Suppressor macrophage treated with lipopolysaccharide for 4 hours (primary cell): ENCODE measurements at regions not wholly inside any gene's neighbourhood (a gene's known extent, or its start where the extent isn't known, plus 50 kb on each side); places are given as distances from the start of the nearest gene placed in this dataset.
A peak's percentile ranks its signal among the peaks of the same experiment; 100 is the strongest.

Source experiments
- DNase-seq: peaks from one replicate; pipeline ENCODE4 v3.0.0-alpha.2; 2020

DNA sequence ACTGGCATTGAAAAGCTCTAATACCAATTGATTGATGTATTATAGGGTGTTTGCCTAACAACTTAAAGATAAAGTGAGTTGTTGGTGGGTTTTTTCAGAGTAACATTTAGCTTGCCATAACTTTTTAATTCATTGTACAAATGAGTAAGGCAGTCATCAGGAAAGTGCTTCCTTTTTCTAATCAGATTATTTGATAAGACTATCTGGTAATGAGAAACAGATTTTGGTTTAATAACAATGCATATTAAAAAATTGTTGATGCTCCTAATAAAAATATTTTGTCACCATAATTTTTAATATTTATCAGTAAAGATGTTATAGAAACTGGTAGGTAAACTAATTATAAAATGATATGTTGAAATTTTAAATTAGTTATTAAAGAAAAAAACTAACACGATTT is 51.3 kb downstream of the BLTP1 start:
- DNase-seq, result no peak

GRCh38 chr4:122205687-122206086 is 53.6 kb downstream of the BLTP1 start:
- no peak for DNase-seq

DNA sequence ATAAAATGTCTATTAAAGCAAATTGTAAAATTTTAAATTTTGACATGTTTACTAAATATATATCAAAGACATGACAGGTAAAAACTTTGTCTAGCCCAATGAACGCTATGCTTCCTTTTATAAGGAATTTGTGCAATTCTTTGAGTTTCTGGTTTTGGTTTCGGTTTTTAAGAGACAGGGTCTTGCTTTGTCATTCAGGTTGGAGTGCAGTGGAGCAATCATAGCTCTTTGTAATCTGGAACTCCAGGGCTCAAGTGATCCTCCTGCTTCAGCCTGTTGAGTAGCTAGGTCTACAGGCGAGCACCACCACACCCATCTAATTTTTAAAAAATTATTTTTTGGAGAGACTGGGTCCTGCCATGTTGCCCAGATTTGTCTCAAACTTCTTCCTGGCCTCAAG is 60.7 kb downstream of the BLTP1 start:
- peak; percentile 45 for DNase-seq

GRCh38 chr4:122218762-122219161 is 66.6 kb downstream of the BLTP1 start:
- peak; percentile 2 for DNase-seq

- DNase-seq, result no peak
These were observed 67.2 kb downstream of the BLTP1 start for GRCh38 chr4:122219356-122219755.

DNA sequence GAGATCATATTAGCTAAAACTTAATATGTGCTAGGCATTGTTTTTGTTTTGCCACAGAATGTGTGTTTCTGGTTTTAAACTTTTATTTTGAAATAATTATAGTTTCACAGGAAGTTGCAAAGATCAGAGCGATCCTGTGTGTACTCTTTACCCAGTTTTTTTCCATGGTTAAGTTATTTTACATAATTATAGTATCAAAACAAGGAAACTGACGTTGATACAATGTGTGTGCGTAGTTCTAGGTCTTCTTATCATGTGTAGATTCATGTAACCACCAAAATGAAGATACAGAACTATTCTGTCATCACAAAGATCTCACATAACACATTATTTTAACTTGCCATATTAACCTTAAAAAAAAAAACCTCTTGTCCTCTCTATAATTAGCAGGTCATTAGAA is 69.2 kb downstream of the BLTP1 start:
- no peak for DNase-seq

DNA sequence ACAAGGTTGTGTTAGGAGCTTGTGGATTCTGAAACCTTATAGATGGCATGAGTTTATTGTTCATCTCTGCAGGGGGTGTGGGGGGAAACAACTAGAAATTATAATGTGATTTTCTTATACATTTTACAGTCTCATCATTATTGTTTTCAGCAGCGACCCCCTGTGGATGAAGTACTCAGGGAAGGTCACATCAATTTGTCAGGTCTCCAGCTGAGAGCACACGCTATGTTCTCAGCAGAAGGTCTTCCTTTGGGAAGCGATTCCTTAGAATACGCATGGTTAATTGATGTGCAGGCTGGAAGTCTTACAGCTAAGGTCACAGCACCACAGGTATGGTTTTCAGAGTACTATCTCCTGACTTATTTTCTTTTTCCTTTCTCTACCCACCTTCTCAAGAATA is 72.2 kb downstream of the BLTP1 start:
- DNase-seq, result no peak

GRCh38 chr4:122227202-122227601 is 75.1 kb downstream of the BLTP1 start:
- no peak for DNase-seq

DNA sequence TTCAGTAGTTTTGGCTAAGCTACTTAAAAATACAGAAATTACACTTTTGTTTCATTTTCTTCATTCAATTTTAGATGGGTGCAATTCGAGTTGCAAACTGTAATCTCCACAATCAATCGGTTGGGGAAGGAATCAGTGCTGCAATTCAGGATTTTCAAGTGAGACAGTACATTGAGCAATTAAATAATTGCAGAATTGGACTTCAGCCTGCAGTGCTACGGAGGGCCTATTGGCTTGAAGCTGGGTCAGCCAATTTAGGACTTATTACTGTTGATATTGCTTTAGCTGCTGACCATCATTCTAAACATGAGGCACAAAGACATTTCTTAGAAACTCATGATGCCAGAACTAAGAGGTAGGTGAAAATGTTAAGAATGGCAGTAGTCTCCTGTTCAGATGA is 77.7 kb downstream of the BLTP1 start:
- DNase-seq, result no peak

GRCh38 chr4:122232633-122233032 is 80.5 kb downstream of the BLTP1 start:
- DNase-seq, result no peak

GRCh38 chr4:122234686-122235085 is 82.6 kb downstream of the BLTP1 start:
- DNase-seq, result no peak

GRCh38 chr4:122243785-122244184 is 91.7 kb downstream of the BLTP1 start:
- no peak for DNase-seq

DNA sequence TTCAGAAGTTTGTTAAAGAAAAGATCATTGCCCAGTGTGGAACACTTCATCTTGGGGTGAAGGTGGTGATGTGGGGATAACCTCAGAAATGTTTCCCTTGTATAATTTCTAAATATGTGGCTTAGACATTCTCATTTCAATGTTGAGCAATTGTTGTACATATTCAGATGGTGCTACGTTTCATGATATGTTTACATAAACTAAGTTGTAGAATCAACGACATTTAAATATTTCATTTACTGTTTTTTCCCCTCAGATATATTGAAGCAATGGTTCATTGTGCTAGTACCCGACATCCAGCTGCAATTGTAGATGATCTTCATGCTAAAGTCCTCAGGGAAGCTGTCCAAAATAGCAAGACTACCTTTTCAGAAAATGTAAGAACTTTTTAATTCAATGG is 92.6 kb downstream of the BLTP1 start:
- no peak for DNase-seq

- DNase-seq, result no peak
These were observed 94.4 kb downstream of the BLTP1 start for GRCh38 chr4:122246551-122246950.

GRCh38 chr4:122249357-122249756 is 97.2 kb downstream of the BLTP1 start:
- no peak for DNase-seq

GRCh38 chr4:122252584-122252983 is 100.5 kb downstream of the BLTP1 start:
- no peak for DNase-seq

- no peak for DNase-seq
These were observed 107.7 kb downstream of the BLTP1 start for GRCh38 chr4:122259849-122260248.

GRCh38 chr4:122276359-122276758 is 102.5 kb upstream of the ADAD1 start:
- DNase-seq, result no peak

GRCh38 chr4:122278976-122279375 is 99.8 kb upstream of the ADAD1 start:
- DNase-seq, result no peak

DNA sequence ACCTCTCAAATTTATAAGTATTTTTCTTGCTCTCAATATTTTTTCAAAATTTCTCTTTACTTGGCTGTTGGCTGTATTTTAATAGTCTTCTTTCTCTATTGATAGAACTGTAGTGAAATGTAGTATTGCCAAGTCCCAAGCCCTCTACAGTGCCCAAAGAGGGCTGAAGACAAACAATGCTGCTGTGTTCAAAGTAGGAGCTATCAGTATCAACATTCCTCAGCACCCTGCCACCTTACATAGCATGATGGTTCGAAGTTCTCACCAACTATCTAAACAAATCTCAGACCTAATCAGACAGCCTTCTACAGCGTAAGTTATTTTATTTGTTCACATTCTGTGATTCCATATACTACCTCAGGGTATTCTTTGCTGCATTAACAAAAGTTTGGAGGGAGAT is 99.1 kb upstream of the ADAD1 start:
- no peak for DNase-seq

- no peak for DNase-seq
These were observed 93.5 kb upstream of the ADAD1 start for GRCh38 chr4:122285285-122285684.

GRCh38 chr4:122293374-122294365 is 85.1 kb upstream of the ADAD1 start:
- DNase-seq, result no peak

GRCh38 chr4:122297694-122298093 is 81.1 kb upstream of the ADAD1 start:
- no peak for DNase-seq

DNA sequence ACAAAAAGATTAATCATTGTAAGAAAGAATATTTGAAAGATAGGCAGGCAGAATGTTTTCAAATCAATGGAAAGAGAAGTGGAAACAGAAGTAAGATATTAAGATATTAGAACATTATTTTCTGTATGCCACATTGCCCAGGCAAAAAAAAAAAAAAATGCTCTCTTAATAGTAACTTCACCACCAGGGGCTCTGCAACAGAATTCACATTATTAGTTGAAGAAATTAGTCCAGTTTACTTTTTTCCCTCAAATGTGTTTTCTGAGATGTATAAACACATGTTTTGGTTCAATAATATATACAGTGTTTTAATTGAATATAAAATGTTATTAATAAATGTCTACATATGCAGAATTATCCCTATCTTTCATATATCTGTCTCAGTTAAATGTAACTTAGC is 78.0 kb upstream of the ADAD1 start:
- no peak for DNase-seq

- no peak for DNase-seq
These were observed 73.0 kb upstream of the ADAD1 start for GRCh38 chr4:122305853-122306252.
